PFSK-1 (cell line): ENCODE measurements at regions not wholly inside any gene's neighbourhood (a gene's known extent, or its start where the extent isn't known, plus 50 kb on each side); places are given as distances from the start of the nearest gene placed in this dataset.

ENCODE experiments used
- POLR2AphosphoS5 ChIP-seq: IDR thresholded peaks from 2 replicates; pipeline ENCODE4 v1.6.1; 2012; ENCODE audit warnings: low read depth, mild to moderate bottlenecking, control low read depth, low read length, moderate library complexity
- REST ChIP-seq, 2 experiments: IDR thresholded peaks; 2 replicates each; pipeline versions ENCODE4 v1.6.1 to v1.8.0; 2011 to 2012; ENCODE audit warnings: low read depth in 2 of 2, low read length in 2 of 2, control low read depth in 1 of 2, inconsistent platforms in 1 of 2, mild to moderate bottlenecking in 1 of 2, moderate library complexity in 1 of 2; ENCODE audit not compliant: insufficient read depth in 1 of 2
- SIN3A ChIP-seq: IDR thresholded peaks from 2 replicates; pipeline ENCODE4 v1.6.1; 2012; ENCODE audit warnings: mild to moderate bottlenecking, low read length, moderate library complexity, borderline replicate concordance; ENCODE audit not compliant: insufficient read depth
- TAF1 ChIP-seq: IDR thresholded peaks from 2 replicates; pipeline ENCODE4 v1.6.1; 2012; ENCODE audit warnings: low read length, control low read depth, borderline replicate concordance; ENCODE audit not compliant: insufficient read depth

- no peak for TF ChIP-seq SIN3A
- no peak for TF ChIP-seq TAF1
- TF ChIP-seq POLR2AphosphoS5: no peak
- no peak for TF ChIP-seq REST (IDR thresholded peaks at IDR 0.05; ENCODE audit: insufficient read depth in 1 of 2, low read depth in 2 of 2, low read length in 2 of 2)
These were observed 198.9 kb downstream of the ADCYAP1 start for GRCh38 chr18:1103537-1103936.
